ENCODE measurements at regions not wholly inside any gene's neighbourhood (a gene's known extent, or its start where the extent isn't known, plus 50 kb on each side); places are given as distances from the start of the nearest gene placed in this dataset.

GRCh38 chr11:129278586-129279319 lies 86.6 kb upstream of the ARHGAP32 start (continued):
- TF ChIP-seq RAD21 (IDR thresholded peaks at IDR 0.05 in 1 of 2, conservative IDR thresholded peaks at IDR 0.05 in 1 of 2; ENCODE audit: low read depth in 2 of 2, low read length in 2 of 2), result peak in 1 of 2 experiments; percentile 32; a peak in 1 of 4 replicates
- no peak for TF ChIP-seq GABPA (IDR thresholded peaks at IDR 0.05; ENCODE audit: borderline replicate concordance, insufficient read depth, low read length)

Data from H1 (cell line).